Lower leg skin (tissue), 4 donors: ENCODE measurements at regions not wholly inside any gene's neighbourhood (a gene's known extent, or its start where the extent isn't known, plus 50 kb on each side); places are given as distances from the start of the nearest gene placed in this dataset.
A peak's percentile ranks its signal among the peaks of the same experiment; 100 is the strongest.

Source experiments
- DNase-seq, 2 donors: peaks; one replicate each; pipeline ENCODE4 v3.0.0-alpha.2; 2019; ENCODE audit warnings: low spot score in 2 of 2
- H3K4me3 ChIP-seq: fragments of 200-600 bp; sonication (generic); 2 replicates; pipeline ENCODE4 v1.5.1; 2017; ENCODE audit warnings: mild to moderate bottlenecking, low read depth; ENCODE audit not compliant: poor library complexity, severe bottlenecking
- CTCF ChIP-seq, 3 donors: fragments of 450-650 bp; IDR thresholded peaks; one replicate each; pipeline ENCODE4 v1.5.1; 2016; ENCODE audit warnings: antibody characterized with exemption in 3 of 3, mild to moderate bottlenecking in 3 of 3, moderate library complexity in 2 of 3
- POLR2A ChIP-seq, 2 donors: fragments of 450-650 bp; IDR thresholded peaks; one replicate each; pipeline ENCODE4 v1.6.1; 2016 to 2017; ENCODE audit warnings: antibody characterized with exemption in 2 of 2, mild to moderate bottlenecking in 1 of 2, moderate library complexity in 1 of 2
- WGBS, 2 donors: methylation state at CpG; one replicate each; pipeline ENCODE4 v1.1.5; 2018; 5-methylcytosine and 5-hydroxymethylcytosine counted together
- intact Hi-C: fragments of 100-400 bp; cut with DNase I; formaldehyde crosslinking; loops from one replicate; pipeline ENCODE4 v1.15.0; 2023; ENCODE audit warnings: low total_unique reads

DNA sequence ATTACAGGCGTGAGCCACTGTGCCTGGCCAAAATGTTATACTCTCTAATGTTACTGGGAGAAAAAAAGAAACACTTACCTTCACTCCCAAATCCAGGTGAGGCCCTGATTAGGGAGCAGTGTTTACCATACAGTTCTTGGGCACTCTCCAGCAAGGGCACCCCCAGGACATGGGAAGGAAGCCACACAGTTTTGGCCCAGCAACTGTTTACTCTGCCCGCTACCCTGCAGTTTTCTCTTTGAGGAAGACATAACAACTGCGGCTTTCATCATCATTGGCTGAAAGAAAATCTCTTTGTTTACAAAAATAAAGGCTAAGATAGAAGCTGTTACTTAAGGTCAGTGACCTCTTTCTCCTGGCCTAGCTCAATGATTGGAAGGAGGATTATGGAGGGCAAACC lies 145.5 kb upstream of the DUSP21 start:
- no peak for TF ChIP-seq POLR2A (IDR thresholded peaks at IDR 0.05)
- no peak for TF ChIP-seq CTCF (IDR thresholded peaks at IDR 0.05)
- intact Hi-C loops = no loop called here
- DNase-seq = peak; percentile 13 to 81
- H3K4me3 ChIP-seq = no peak overlapping the region
- WGBS, 2 donors = 57 to 60% methylated on average over 3 of the region's 3 CpGs

- intact Hi-C loops = no loop called here
- no peak for TF ChIP-seq POLR2A (IDR thresholded peaks at IDR 0.05)
- no peak for TF ChIP-seq CTCF (IDR thresholded peaks at IDR 0.05)
- 83 to 91% methylated on average over 3 of the region's 3 CpGs for WGBS, 2 donors
- no peak overlapping the region for H3K4me3 ChIP-seq
- DNase-seq = no peak
These were observed 150.6 kb upstream of the DUSP21 start for GRCh38 chrX:44693255-44693654.

DNA sequence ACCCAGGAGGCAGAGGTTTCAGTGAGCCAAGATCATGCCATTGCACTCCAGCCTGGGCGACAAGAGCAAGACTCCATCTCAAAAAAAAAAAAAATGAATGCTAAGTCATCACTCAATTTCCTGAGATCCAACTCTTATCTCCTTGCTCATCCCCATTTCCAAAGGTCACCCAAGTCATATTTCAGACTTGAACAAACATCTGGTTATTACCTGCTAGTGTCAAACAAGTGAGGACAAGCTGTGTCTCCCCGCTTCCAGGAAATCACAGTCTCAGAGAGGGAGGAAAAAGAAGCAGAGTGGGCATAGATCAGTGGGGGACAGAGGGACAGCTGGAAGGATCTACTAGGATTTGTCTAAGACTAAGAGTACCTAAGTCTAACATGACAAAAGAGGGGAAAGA lies 147.5 kb upstream of the FUNDC1 start:
- intact Hi-C loops = no loop called here
- TF ChIP-seq POLR2A (IDR thresholded peaks at IDR 0.05) (no peak), CTCF (IDR thresholded peaks at IDR 0.05) (no peak)
- H3K4me3 ChIP-seq = no peak overlapping the region
- 90 to 97% methylated on average over 2 of the region's 2 CpGs for WGBS, 2 donors
- no peak for DNase-seq

GRCh38 chrX:44675362-44676024 lies 132.8 kb upstream of the FUNDC1 start:
- TF ChIP-seq POLR2A (IDR thresholded peaks at IDR 0.05) = no peak
- TF ChIP-seq CTCF (IDR thresholded peaks at IDR 0.05) = no peak
- H3K4me3 ChIP-seq = no peak overlapping the region
- DNase-seq = peak in 1 of 2 donors; percentile 37
- intact Hi-C loops = no loop called here
- 33 to 41% methylated on average over 10 of the region's 10 CpGs for WGBS, 2 donors

- TF ChIP-seq CTCF (IDR thresholded peaks at IDR 0.05) (no peak), POLR2A (IDR thresholded peaks at IDR 0.05) (no peak)
- DNase-seq = no peak
- no peak overlapping the region for H3K4me3 ChIP-seq
- intact Hi-C loops = no loop called here
- WGBS, 2 donors = 26 to 38% methylated on average over 2 of the region's 2 CpGs
These were observed 132.2 kb upstream of the FUNDC1 start for GRCh38 chrX:44674906-44675305.

- TF ChIP-seq CTCF (IDR thresholded peaks at IDR 0.05) = no peak
- no peak for TF ChIP-seq POLR2A (IDR thresholded peaks at IDR 0.05)
- intact Hi-C loops = no loop called here
- no peak overlapping the region for H3K4me3 ChIP-seq
- no peak for DNase-seq
- 69 to 72% methylated on average over 1 of the region's 1 CpG for WGBS, 2 donors
These were observed 127.0 kb upstream of the FUNDC1 start for GRCh38 chrX:44669626-44670025.
